Fibroblast of lung (primary cell): ENCODE measurements at regions not wholly inside any gene's neighbourhood (a gene's known extent, or its start where the extent isn't known, plus 50 kb on each side); places are given as distances from the start of the nearest gene placed in this dataset.

Source experiments
- EZH2 ChIP-seq: IDR thresholded peaks from 2 replicates; pipeline ENCODE4 v1.5.1; 2012; ENCODE audit warnings: low read length, control low read depth, mild to moderate bottlenecking; ENCODE audit errors: missing control alignments
- TF ChIP-seq, protein P1 (sequence below), 2 donors: IDR thresholded peaks in 1 of 2; conservative IDR thresholded peaks in 1 of 2; 1 replicate in 1 of 2; 2 replicates in 1 of 2; pipeline ENCODE4 v1.5.1; 2011 to 2012; ENCODE audit warnings: low read length in 2 of 2, control low read depth in 1 of 2, inconsistent platforms in 1 of 2, low read depth in 1 of 2, mild to moderate bottlenecking in 1 of 2

DNA sequence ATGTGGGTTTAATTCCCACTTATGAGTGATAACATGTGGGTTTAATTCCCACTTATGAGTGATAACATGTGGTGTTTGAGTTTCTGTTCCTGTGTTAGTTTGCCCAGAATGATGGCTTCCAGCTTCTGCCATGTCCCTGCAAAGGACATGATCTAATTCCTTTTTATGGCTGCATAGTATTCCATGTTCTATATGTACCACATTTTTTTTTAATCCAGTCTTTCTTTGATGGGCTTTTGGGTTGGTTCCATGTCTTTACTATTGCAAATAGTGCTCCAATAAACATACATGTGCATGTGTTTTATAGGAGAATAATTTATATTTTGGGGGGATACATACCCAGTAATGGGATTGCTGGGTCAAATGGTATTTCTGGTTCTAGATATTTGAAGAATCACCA is 317.8 kb downstream of the MMUT start:
- TF ChIP-seq, protein P1, sequence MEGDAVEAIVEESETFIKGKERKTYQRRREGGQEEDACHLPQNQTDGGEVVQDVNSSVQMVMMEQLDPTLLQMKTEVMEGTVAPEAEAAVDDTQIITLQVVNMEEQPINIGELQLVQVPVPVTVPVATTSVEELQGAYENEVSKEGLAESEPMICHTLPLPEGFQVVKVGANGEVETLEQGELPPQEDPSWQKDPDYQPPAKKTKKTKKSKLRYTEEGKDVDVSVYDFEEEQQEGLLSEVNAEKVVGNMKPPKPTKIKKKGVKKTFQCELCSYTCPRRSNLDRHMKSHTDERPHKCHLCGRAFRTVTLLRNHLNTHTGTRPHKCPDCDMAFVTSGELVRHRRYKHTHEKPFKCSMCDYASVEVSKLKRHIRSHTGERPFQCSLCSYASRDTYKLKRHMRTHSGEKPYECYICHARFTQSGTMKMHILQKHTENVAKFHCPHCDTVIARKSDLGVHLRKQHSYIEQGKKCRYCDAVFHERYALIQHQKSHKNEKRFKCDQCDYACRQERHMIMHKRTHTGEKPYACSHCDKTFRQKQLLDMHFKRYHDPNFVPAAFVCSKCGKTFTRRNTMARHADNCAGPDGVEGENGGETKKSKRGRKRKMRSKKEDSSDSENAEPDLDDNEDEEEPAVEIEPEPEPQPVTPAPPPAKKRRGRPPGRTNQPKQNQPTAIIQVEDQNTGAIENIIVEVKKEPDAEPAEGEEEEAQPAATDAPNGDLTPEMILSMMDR (conservative IDR thresholded peaks at IDR 0.05 in 1 of 2, IDR thresholded peaks at IDR 0.05 in 1 of 2; ENCODE audit: low read depth in 1 of 2, low read length in 2 of 2): no peak
- no peak for TF ChIP-seq EZH2
